CD4-positive, alpha-beta T cell treated with Interleukin-12 subunit alpha and Interleukin-12 subunit beta, for 1 hour (primary cell): ENCODE measurements at regions not wholly inside any gene's neighbourhood (a gene's known extent, or its start where the extent isn't known, plus 50 kb on each side); places are given as distances from the start of the nearest gene placed in this dataset.
"Not testable (repeated sequence)": the region's sequence is repeated elsewhere in the genome, so short reads cannot be mapped to it uniquely, and the experiment has no call there.

ENCODE experiments used
- DNase-seq: peaks from one replicate; pipeline ENCODE4 v3.0.0-alpha.2; 2020

- DNase-seq = no peak
Observed at GRCh38 chr5:104080646-104081175, 518.1 kb upstream of the NUDT12 start.

- not testable (repeated sequence) for DNase-seq
Observed at GRCh38 chr5:104079861-104080645, 517.5 kb upstream of the NUDT12 start.

GRCh38 chr5:104071887-104072286, 509.3 kb upstream of the NUDT12 start:
- DNase-seq = no peak

GRCh38 chr5:104062621-104063377, 500.2 kb upstream of the NUDT12 start:
- DNase-seq = no peak

- no peak for DNase-seq
Observed at GRCh38 chr5:104061707-104062106, 499.1 kb upstream of the NUDT12 start.

GRCh38 chr5:104053353-104053649, 490.7 kb upstream of the NUDT12 start:
- no peak for DNase-seq

- DNase-seq = no peak
Observed at GRCh38 chr5:104052558-104053352, 490.2 kb upstream of the NUDT12 start.

GRCh38 chr5:104050436-104050835, 487.8 kb upstream of the NUDT12 start:
- DNase-seq = no peak

- no peak for DNase-seq
Observed at GRCh38 chr5:104049752-104050151, 487.2 kb upstream of the NUDT12 start.

- DNase-seq = no peak
Observed at GRCh38 chr5:104048231-104048630, 485.6 kb upstream of the NUDT12 start.

- no peak for DNase-seq
Observed at GRCh38 chr5:104045987-104046386, 483.4 kb upstream of the NUDT12 start.

- DNase-seq = not testable (repeated sequence)
Observed at GRCh38 chr5:104039871-104040270, 477.3 kb upstream of the NUDT12 start.

GRCh38 chr5:104037136-104037535, 474.5 kb upstream of the NUDT12 start:
- not testable (repeated sequence) for DNase-seq

GRCh38 chr5:104033186-104033585, 470.6 kb upstream of the NUDT12 start:
- DNase-seq = not testable (repeated sequence)

- no peak for DNase-seq
Observed at GRCh38 chr5:104024538-104024937, 461.9 kb upstream of the NUDT12 start.

GRCh38 chr5:104023739-104024138, 461.1 kb upstream of the NUDT12 start:
- DNase-seq = no peak

GRCh38 chr5:104019956-104020355, 457.4 kb upstream of the NUDT12 start:
- DNase-seq = no peak

- DNase-seq = no peak
Observed at GRCh38 chr5:104018299-104018698, 455.7 kb upstream of the NUDT12 start.

- no peak for DNase-seq
Observed at GRCh38 chr5:104016646-104017045, 454.1 kb upstream of the NUDT12 start.

GRCh38 chr5:104015765-104016164, 453.2 kb upstream of the NUDT12 start:
- DNase-seq = no peak

GRCh38 chr5:104002783-104003182, 440.2 kb upstream of the NUDT12 start:
- DNase-seq = not testable (repeated sequence)

GRCh38 chr5:104001136-104001535, 438.5 kb upstream of the NUDT12 start:
- no peak for DNase-seq

- DNase-seq = no peak
Observed at GRCh38 chr5:103993031-103993430, 430.4 kb upstream of the NUDT12 start.
